ENCODE measurements at regions not wholly inside any gene's neighbourhood (a gene's known extent, or its start where the extent isn't known, plus 50 kb on each side); places are given as distances from the start of the nearest gene placed in this dataset.
"Not testable (repeated sequence)": the region's sequence is repeated elsewhere in the genome, so short reads cannot be mapped to it uniquely, and the experiment has no call there.

- DNase-seq: no peak
These were observed 320.6 kb downstream of the FOXO1 start for GRCh38 chr13:40345654-40346372.

- no peak for DNase-seq
These were observed 319.8 kb downstream of the FOXO1 start for GRCh38 chr13:40346592-40346991.

DNA sequence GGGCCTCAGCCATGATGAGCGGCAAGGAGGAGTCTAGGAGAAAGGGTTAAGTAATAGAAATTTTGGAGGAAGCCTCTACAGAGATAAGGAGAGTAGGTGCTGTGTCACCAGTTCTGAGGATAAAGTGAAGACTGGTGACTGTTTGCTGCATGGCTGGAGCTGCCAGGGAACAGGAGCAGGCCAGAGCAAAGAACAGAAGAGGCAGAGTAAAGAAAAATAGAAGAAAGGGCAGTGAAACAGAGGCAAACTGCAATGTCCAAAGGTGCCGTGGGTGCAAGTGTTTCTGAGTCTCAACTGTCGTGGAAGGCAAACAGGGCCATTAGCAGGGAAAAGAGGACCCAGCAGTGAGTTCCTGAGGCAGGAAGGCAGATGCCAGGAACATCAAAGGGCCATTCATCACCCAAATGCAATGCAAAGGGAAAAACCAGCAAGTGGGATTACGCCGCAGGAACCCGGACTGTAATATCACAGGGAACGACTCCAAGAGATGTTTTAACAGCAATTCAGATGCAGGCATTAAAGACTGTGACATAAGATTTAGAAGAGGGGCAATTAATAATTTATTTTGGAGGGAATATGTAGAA lies 318.3 kb downstream of the FOXO1 start:
- no peak for DNase-seq

GRCh38 chr13:40350283-40350992 lies 316.0 kb downstream of the FOXO1 start:
- DNase-seq: peak; percentile 7

DNA sequence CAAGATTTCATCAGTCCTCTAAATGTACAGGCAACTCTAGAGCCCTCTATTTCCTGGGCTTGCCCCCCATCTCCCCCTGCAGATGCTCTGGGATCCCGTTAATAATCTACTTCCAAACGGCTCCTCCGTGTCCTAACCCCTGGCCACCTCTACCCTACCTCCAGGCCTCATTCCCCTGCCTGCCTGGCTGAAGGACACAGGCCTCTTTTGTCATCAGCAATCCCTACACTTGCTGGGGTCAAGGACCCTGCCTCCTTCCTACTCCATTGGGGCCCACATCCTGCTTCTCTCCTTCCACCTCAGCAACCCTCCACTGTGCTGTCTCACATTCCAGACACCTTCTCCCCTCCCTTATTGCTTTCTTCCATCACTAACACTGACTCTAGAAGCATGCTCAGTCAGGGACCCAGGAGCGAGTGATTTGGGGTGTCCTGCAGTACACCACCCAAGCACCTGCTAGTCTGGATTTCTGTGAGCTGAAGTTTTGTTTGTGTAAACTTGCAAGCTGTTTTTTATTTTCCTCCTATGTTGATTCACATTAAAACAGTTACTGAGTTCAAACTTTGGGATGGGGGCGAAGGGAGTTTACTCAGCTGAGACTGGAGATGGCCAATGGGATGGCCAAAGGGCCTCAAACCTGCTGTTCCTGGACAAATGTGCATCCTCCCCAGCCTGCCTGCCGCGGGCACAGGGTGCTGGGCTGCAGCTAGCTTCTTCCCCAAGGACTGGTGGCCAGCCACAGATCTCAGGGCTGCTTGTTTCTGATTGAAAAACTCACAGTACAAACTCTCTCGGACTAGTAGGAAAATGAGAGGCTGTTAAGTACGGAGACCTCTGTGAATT lies 314.7 kb downstream of the FOXO1 start:
- DNase-seq: no peak

GRCh38 chr13:40352380-40352778 lies 314.1 kb downstream of the FOXO1 start:
- no peak for DNase-seq

- no peak for DNase-seq
These were observed 313.5 kb downstream of the FOXO1 start for GRCh38 chr13:40352802-40353562.

DNA sequence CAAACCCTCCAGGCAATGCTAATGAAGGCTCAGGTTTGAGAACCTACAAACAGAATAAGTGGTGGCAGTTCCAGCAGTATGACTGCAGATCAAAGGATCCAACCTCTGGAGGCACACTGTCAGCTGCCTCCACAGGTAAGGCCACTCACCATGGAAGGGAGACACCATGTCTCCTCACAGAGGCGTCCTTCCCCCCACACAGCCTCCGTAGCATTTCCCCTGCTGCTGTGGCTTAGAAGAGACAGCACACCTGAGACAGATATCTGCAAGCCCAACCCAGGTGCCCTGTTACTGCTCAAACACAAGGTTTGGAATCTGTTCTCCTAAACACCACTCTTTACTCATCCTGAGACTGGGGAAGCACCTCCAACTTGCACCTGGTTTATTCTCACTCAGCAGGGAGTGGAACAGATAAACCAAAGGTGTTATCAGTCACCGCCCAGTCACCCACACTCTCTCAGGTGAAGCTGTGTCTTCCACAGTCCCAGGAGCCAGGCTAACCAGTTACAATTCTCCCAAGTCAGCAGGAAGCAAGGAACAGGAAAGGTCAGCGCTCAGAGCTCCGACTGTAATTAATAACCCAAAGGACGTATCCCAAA lies 311.2 kb downstream of the FOXO1 start:
- DNase-seq: no peak

GRCh38 chr13:40356011-40356410 lies 310.4 kb downstream of the FOXO1 start:
- DNase-seq: no peak

DNA sequence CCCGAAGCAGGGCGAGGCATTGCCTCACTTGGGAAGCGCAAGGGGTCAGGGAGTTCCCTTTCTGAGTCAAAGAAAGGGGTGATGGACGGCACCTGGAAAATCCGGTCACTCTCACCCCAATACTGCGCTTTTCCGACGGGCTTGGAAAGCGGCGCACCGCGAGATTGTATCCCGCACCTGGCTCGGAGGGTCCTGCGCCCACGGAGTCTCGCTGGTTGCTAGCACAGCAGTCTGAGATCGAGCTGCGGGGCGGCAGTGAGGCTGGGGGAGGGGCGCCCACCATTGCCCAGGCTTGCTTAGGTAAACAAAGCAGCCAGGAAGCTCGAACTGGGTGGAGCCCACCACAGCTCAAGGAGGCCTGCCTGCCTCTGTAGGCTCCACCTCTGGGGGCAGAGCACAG lies 310.0 kb downstream of the FOXO1 start:
- not testable (repeated sequence) for DNase-seq

- DNase-seq: no peak
These were observed 303.9 kb downstream of the FOXO1 start for GRCh38 chr13:40362502-40362901.

DNA sequence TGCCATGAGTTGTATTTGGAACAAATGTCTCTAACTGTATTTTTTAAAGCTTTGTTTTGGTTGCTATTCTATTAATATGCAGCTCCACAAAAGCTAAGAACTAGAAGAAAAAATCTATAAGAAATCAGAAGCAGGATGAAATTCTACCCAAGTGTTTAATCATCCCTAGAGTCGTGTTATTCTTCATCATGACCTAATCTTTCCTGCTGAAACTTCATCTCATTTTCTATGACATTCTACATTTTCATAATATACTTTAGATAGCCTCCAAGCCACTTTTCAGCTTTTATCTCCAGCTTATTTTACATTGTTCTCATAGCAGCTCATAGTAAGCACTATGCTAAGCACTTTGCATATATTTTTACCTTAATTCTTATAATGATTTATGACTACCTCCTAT lies 302.8 kb downstream of the FOXO1 start:
- DNase-seq: no peak

GRCh38 chr13:40366119-40366518 lies 300.3 kb downstream of the FOXO1 start:
- DNase-seq: no peak

- no peak for DNase-seq
These were observed 298.1 kb downstream of the FOXO1 start for GRCh38 chr13:40368127-40368891.

- DNase-seq: no peak
These were observed 295.8 kb downstream of the FOXO1 start for GRCh38 chr13:40370661-40371060.

DNA sequence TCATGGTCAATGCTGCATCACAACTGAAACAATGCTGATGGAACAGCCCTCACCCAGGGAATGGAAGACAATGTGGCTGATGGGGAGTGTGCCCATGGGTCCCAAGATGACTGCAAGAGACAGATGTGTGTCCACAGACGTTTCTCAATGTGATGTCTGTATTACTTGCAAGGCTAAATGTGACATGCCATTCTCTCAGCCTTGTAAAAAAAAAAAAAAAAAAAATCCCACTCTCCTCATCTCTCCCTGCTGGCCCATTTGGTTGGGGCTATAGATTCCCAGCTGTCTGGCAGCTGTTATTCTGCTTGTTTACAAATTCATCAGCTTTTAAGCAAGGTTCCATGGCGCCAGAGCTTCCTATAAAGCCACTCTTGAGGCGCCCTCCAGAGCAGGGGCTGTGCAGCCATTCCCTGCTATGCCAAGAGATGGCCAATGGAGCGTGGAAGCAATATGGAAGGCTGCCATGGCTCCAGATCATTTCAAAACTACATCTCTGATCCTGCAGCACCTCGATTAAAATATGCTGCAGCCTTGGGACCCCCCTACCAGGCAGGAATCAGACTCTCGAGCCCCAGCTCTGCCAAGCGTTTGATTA lies 294.8 kb downstream of the FOXO1 start:
- DNase-seq: no peak

DNA sequence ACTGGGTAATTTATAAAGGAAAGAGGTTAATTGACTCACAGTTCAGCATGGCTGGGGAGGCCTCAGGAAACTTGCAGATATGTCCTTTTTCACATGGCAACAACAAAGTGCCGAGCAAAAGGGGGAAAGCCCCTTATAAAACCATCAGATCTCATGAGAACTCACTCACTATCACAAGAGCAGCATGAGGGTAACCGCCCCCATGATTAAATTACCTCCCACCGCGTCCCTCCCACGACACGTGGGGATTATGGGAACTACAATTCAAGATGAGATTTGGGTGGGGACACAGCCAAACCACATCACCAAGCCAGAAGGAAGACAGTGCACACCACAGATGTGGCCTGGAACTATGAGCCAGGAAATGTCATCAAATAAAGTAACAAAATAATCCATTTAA lies 292.8 kb downstream of the FOXO1 start:
- DNase-seq: not testable (repeated sequence)

DNA sequence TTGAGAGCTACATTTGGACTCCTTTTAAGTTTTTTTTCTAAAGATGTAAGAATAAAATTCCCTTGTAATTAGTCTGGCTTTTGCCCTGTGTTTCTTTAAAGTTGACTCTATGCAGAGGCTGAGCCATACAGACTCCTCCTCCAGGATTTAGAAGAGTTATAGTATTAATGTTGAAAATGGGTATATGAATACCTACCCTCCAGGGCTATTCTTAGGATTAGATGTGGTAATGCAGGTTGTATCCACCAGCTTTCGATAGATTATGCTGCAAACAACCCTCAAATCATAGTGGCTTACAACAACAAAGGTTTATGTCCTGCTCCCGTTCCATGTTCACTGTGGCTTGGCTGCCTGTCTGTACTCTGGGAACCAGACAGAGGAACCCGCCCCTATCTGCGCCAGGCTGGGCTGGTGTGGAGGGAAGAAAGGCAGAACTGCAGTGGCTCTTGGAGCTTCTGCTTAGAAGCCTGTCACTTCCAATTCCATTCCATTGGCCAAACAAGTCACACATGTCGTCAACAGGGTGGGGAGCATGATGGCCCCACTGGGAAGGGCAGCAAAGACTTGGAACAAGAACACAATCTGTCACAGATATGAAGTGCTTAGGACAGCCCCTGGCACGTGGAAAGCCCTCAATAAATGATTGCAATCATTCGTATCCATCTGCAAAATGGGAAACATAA lies 290.8 kb downstream of the FOXO1 start:
- DNase-seq: no peak

GRCh38 chr13:40376296-40376849 lies 290.1 kb downstream of the FOXO1 start:
- DNase-seq: no peak
